HFF-Myc (cell line): ENCODE measurements at regions not wholly inside any gene's neighbourhood (a gene's known extent, or its start where the extent isn't known, plus 50 kb on each side); places are given as distances from the start of the nearest gene placed in this dataset.

ENCODE experiments used
- DNase-seq: peaks from one replicate; pipeline ENCODE4 v3.0.0-alpha.2; 2011; ENCODE audit warnings: low read depth; ENCODE audit errors: extremely low read depth
- H3K4me3 ChIP-seq: replicated peaks from 2 replicates; pipeline ENCODE4 v1.5.1; 2011; ENCODE audit warnings: low read depth, mild to moderate bottlenecking, control low read depth, low read length
- TF ChIP-seq, protein P1 (sequence below): IDR thresholded peaks from 2 replicates; pipeline ENCODE4 v1.5.1; 2012; ENCODE audit warnings: mild to moderate bottlenecking, low read depth, low read length, control low read depth; ENCODE audit errors: missing control alignments

DNA sequence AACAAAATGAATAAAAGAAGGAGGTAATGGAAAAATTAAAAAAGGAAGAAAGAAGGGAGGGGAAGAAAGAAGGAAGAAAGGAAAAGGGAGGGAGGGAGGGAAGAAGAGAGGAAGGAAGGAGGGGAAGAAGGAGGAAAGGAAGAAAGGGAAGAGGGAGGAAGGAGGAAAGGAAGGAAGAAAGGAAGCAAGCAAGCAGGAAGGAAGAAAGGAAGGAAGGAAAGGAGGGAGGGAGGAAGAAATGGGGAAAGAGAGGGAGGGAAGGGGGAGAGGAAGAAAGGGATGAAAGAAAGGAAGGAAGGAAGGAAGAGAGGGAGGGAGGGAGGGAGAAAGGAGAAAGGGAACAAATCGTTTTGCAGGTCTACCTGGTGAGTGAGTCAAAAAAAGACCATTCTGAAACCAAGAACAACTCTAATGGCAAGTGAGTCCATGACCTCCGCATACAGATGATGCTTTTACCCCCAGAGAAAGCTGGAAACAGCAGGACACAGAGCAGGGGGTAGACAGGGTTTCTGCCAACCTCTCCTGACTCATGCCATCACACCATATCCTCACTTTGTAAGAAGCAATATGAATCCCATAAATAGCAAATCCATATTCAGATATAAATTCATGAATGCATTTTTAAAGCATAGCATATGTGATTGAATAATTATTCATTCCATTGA lies 1112.9 kb upstream of the AUTS2 start:
- TF ChIP-seq, protein P1, sequence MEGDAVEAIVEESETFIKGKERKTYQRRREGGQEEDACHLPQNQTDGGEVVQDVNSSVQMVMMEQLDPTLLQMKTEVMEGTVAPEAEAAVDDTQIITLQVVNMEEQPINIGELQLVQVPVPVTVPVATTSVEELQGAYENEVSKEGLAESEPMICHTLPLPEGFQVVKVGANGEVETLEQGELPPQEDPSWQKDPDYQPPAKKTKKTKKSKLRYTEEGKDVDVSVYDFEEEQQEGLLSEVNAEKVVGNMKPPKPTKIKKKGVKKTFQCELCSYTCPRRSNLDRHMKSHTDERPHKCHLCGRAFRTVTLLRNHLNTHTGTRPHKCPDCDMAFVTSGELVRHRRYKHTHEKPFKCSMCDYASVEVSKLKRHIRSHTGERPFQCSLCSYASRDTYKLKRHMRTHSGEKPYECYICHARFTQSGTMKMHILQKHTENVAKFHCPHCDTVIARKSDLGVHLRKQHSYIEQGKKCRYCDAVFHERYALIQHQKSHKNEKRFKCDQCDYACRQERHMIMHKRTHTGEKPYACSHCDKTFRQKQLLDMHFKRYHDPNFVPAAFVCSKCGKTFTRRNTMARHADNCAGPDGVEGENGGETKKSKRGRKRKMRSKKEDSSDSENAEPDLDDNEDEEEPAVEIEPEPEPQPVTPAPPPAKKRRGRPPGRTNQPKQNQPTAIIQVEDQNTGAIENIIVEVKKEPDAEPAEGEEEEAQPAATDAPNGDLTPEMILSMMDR, result no peak
- no peak overlapping the region for H3K4me3 ChIP-seq
- no peak for DNase-seq

DNA sequence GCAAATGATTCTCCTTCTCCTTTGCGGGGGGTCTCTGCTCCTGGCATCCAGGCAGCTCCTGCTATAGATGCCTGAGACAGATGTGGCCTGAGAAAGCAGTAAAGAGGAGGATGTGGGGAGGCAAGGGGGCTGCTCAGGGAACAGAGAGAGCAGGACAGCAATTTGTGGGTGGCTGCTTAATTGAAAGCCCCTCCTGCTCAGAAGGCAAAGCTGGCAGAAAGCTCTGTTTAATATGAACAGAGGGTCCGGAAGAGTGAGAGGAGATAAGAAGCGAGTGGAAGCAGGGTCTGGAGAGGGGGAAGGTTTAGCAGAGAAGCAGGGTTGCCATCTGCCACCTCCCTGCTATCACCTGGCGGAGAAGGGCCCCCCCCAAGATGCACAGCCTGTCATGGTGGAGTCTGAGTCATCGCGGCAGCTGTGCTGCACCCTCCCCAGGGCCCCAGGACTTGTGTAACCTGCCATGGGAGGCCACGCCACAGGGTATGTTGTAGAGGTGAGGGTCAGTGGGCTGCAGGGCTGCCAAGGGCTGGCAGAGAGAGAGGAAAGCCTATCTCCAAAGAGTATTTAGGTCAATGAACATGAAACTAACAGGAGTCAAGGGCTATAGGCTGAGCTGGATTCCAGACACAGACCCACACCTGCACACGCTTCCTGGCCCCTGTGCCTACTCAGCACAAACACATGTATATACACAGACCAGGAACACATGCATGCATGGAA lies 1109.8 kb upstream of the AUTS2 start:
- DNase-seq, result no peak
- TF ChIP-seq, protein P1, result no peak
- no peak overlapping the region for H3K4me3 ChIP-seq

GRCh38 chr7:68491523-68492358 lies 1106.5 kb upstream of the AUTS2 start:
- DNase-seq, result no peak
- TF ChIP-seq, protein P1, result no peak
- H3K4me3 ChIP-seq, result no peak overlapping the region

DNA sequence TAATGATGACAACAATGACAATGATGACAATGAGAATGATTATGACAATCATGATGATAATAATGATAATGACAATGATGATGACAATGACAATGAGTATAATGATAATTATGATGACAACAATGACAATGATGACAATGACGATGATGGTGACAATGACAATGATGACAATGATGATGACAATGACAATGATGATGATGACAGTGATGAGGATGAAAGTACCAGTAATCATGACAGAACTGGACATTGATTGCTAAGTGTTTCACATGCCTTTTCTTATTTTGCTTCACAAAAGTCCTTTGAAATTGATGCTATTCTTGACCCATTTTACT lies 1106.0 kb upstream of the AUTS2 start:
- TF ChIP-seq, protein P1, result no peak
- DNase-seq, result no peak
- H3K4me3 ChIP-seq, result no peak overlapping the region

GRCh38 chr7:68503400-68503799 lies 1094.9 kb upstream of the AUTS2 start:
- DNase-seq, result no peak
- TF ChIP-seq, protein P1, result no peak
- H3K4me3 ChIP-seq, result no peak overlapping the region

- no peak for DNase-seq
- TF ChIP-seq, protein P1, result no peak
Observed at GRCh38 chr7:68504716-68505115, 1093.6 kb upstream of the AUTS2 start.

More at GRCh38 chr7:68504716-68505115, 1093.6 kb upstream of the AUTS2 start:
- H3K4me3 ChIP-seq, result no peak overlapping the region
